Ovary (tissue), 3 donors: ENCODE measurements at regions not wholly inside any gene's neighbourhood (a gene's known extent, or its start where the extent isn't known, plus 50 kb on each side); places are given as distances from the start of the nearest gene placed in this dataset.

Experiments
- CTCF ChIP-seq, 3 donors: fragments of 450-650 bp in 2 of 3; fragments of 200-600 bp in 1 of 3; IDR thresholded peaks; one replicate each; pipeline versions ENCODE4 v1.5.1 to v1.8.0; 2016 to 2022; ENCODE audit warnings: antibody characterized with exemption in 3 of 3, mild to moderate bottlenecking in 1 of 3
- EP300 ChIP-seq: sonication (generic); formaldehyde crosslinking; IDR thresholded peaks from one replicate; pipeline ENCODE4 v1.6.1; 2017; ENCODE audit warnings: antibody characterized with exemption
- donor health status: DM: no; HTN: no; CAD: no.

GRCh38 chr18:23386317-23386716 lies 66.8 kb upstream of the RIOK3 start:
- TF ChIP-seq EP300 (no peak), CTCF (IDR thresholded peaks at IDR 0.05) (no peak)
